Epithelial cell of esophagus (primary cell): ENCODE measurements at regions not wholly inside any gene's neighbourhood (a gene's known extent, or its start where the extent isn't known, plus 50 kb on each side); places are given as distances from the start of the nearest gene placed in this dataset.
A peak's percentile ranks its signal among the peaks of the same experiment; 100 is the strongest.

Experiments used
- DNase-seq: peaks from one replicate; pipeline ENCODE4 v3.0.0; 2010; ENCODE audit warnings: low read depth
- H3K4me3 ChIP-seq: 2 replicates; pipeline ENCODE4 v1.5.1; 2011; ENCODE audit warnings: mild to moderate bottlenecking, low read length, control low read depth
- TF ChIP-seq, protein P1 (sequence below): IDR thresholded peaks from 2 replicates; pipeline ENCODE4 v1.5.1; 2011; ENCODE audit warnings: low read depth, mild to moderate bottlenecking, low read length, control low read depth, inconsistent platforms; ENCODE audit not compliant: insufficient read depth; ENCODE audit errors: missing control alignments

DNA sequence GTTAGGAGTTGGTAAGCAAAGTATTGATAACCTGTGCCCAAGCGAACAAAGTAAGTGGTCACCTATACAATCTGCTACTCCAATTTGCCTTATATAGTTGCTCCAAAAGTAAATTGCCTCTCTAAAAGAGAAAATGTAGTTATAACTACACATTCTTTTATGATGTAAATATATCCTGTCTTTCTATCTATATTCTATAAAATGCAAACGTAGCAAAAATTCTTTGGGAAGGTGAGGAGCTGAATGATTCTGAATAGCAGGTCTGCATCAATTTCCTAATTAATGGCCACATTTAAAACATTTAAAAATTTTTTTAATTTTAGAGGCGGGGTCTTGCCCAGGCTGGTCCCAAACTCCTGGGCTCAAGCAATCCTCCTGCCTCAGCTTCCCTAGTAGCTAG lies 64.2 kb upstream of the ASIP start:
- TF ChIP-seq, protein P1, sequence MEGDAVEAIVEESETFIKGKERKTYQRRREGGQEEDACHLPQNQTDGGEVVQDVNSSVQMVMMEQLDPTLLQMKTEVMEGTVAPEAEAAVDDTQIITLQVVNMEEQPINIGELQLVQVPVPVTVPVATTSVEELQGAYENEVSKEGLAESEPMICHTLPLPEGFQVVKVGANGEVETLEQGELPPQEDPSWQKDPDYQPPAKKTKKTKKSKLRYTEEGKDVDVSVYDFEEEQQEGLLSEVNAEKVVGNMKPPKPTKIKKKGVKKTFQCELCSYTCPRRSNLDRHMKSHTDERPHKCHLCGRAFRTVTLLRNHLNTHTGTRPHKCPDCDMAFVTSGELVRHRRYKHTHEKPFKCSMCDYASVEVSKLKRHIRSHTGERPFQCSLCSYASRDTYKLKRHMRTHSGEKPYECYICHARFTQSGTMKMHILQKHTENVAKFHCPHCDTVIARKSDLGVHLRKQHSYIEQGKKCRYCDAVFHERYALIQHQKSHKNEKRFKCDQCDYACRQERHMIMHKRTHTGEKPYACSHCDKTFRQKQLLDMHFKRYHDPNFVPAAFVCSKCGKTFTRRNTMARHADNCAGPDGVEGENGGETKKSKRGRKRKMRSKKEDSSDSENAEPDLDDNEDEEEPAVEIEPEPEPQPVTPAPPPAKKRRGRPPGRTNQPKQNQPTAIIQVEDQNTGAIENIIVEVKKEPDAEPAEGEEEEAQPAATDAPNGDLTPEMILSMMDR = no peak
- no peak for DNase-seq
- H3K4me3 ChIP-seq = no peak overlapping the region

DNA sequence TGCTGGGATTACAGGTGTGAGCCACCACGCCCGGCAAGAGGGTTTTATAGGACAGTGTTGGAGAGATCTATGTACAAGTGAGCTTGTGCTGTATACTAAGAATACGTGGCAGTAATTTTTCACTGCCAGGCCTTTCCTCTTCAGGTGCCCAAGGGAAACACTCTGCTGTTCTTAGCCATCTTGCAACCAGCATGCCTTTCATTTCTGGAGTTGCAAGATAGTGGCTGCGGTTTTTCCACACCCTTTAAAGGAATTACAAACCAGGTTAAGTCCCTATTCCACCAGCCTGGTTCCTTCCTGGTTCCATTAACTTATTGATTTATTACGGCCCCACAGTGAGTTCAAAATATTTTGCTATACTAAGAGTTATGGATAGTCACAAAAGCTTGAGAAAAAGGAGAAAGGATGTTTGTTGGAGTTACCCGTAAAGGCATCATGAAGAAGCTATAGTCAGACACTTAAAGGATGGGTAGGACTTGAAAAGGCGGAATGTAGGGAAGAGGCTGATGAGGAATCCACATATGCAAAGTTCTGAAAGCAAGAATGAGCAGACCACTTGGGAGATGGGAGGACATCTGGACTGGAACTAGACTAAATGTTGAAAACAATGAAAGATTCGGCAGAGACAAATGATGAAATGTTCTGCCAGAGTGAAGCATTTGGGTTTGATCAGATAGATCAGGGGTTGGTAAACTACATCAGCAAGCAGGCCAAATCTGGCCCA lies 61.4 kb upstream of the ASIP start:
- no peak for DNase-seq
- no peak overlapping the region for H3K4me3 ChIP-seq
- TF ChIP-seq, protein P1 = no peak

DNA sequence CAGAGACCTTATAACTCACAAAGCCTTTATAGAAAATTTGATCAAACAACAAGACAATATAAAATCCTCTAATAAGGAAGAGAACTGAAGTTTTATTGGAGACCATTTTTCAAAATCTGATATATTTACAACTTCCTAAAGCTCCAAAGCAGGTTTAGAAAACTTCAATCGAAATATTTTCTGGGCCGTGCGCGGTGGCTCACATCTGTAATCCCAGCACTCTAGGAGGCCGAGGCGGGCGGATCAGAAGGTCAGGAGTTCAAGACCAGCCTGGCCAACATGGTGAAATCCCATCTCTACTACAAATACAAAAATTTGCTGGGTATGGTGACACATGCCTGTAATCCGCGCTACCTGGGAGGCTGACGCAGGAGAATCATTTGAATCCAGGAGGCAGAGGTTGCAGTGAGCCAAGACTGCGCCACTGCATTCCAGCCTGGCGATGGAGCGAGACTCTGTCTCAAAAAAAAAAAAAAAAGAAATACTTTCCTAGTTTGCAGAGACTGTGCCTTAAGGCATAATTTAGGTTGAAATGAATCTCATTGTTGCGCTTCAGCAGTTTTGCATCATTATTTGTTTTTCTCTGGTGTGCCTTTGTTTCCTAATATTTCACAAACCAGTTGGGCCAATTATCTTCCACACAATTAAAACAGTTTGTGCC lies 60.6 kb upstream of the ASIP start:
- no peak overlapping the region for H3K4me3 ChIP-seq
- TF ChIP-seq, protein P1 = no peak
- DNase-seq = peak; percentile 77

DNA sequence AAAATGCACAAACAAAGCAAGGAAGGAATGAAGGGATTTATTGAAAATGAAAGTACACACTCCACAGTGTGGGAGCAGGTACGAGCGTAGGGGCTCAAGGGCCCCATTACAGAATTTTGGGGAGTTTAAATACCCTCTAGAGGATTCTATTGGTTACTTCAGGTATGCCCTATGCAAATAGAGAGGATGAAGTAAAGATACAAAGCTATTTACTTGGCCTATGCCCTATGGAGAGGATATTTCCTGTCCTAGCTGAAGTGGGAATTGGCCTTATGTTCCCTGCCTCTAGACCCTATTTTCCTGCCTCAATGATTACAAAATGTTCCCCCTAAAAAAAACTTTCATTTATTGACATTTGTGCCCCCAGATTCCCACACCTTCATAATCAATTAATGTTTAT lies 59.7 kb upstream of the ASIP start:
- TF ChIP-seq, protein P1 = no peak
- DNase-seq = no peak

DNA sequence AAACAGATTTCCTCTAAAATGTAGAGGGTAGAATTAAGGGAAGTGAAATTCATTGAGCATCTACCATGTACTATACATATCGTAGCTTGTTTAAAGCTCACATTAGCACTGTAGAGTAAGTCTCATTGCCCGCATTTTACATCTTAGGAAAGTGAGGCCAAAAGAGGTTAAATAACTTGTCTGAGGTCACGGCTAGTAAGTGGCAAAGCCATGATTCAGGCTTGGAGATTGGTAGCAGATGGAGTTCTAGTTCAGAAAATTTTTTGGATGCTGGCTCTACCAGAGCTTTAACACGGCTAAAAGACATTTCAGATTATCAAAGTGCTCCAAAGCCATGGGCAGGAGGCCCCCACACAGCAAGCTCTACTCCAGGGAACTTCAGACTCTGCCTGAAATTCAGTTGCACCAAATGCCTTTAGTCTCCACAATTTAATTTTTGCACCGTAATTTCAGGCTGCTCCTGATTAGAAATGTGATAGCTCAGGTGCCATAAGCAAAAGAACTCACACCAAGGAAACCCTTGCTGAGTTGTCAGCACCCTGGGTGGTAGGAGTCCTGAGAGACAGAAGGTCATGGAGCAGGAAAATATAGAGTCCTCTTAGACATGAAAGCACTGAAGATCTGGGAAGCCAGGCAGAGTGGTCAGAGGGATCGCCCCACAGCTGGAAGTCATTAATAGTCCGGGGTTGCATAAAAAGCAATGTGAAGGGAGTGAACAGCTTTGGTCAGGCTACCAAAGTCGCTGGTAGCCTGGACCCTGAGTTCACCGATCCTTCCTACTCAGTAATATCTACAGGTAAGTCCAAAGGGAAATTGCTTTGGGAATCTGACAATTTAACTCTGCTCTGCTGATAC lies 55.2 kb upstream of the ASIP start:
- H3K4me3 ChIP-seq = no peak overlapping the region
- DNase-seq = no peak
- TF ChIP-seq, protein P1 = no peak

More for the DNA sequence above, 59.7 kb upstream of the ASIP start:
- no peak overlapping the region for H3K4me3 ChIP-seq

DNA sequence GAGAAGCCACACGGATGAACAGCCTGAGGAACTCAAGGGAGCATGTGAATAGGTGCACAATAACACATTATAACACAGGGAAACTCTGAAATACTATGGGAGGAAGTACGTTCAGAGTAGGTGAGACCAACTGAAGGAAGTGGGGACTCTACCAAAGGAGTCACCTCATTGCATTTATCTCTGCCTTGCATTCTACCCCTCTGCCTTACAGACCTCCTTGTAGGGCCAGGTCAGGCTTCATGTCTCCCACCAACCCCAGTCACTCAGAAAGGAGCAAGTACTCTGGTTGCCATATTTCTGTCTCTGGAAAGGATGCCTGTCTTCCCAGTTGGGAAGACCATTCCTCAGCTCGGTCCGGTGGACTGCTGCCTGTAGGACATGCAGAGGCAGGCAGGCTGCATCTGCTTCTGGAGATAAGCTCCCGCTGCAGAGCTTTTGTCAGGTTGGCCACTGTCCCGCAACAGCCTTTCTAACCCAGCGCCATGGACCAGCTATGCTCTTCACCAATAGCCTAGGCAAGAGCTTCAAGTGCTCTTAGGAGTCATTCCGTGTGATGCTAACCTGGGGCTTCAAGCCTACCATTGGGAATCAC lies 51.6 kb upstream of the ASIP start:
- H3K4me3 ChIP-seq = no peak overlapping the region
- TF ChIP-seq, protein P1 = no peak
- DNase-seq = no peak
